GM12891 (cell line): ENCODE measurements at regions not wholly inside any gene's neighbourhood (a gene's known extent, or its start where the extent isn't known, plus 50 kb on each side); places are given as distances from the start of the nearest gene placed in this dataset.

Experiments used
- DNase-seq: peaks from one replicate; pipeline ENCODE4 v3.0.0; 2011; ENCODE audit warnings: low spot score; ENCODE audit not compliant: insufficient read length
- FAIRE-seq: peaks from 2 replicates; lab custom pipeline; 2011; peaks lifted over from hg19 to GRCh38; lab: Jason Lieb, UNC
- PAX5 ChIP-seq: IDR thresholded peaks from 2 replicates; pipeline ENCODE4 v1.6.1; 2011; ENCODE audit warnings: low read length, moderate library complexity, mild to moderate bottlenecking; ENCODE audit not compliant: insufficient read depth, severe bottlenecking
- POLR2A ChIP-seq: IDR thresholded peaks from 2 replicates; pipeline ENCODE4 v1.6.1; 2011; ENCODE audit warnings: low read depth, low read length, control low read depth
- POLR2AphosphoS5 ChIP-seq: IDR thresholded peaks from 2 replicates; pipeline ENCODE4 v1.6.1; 2011; ENCODE audit warnings: low read depth, low read length, control low read depth
- POU2F2 ChIP-seq: IDR thresholded peaks from 2 replicates; pipeline ENCODE4 v1.6.1; 2011; ENCODE audit warnings: low read depth, mild to moderate bottlenecking, control low read depth, low read length, moderate library complexity
- SPI1 ChIP-seq: IDR thresholded peaks from 2 replicates; pipeline ENCODE4 v1.6.1; 2011; ENCODE audit warnings: low read depth, low read length, control low read depth
- TAF1 ChIP-seq: IDR thresholded peaks from 2 replicates; pipeline ENCODE4 v1.6.1; 2011; ENCODE audit warnings: low read depth, low read length, control low read depth

DNA sequence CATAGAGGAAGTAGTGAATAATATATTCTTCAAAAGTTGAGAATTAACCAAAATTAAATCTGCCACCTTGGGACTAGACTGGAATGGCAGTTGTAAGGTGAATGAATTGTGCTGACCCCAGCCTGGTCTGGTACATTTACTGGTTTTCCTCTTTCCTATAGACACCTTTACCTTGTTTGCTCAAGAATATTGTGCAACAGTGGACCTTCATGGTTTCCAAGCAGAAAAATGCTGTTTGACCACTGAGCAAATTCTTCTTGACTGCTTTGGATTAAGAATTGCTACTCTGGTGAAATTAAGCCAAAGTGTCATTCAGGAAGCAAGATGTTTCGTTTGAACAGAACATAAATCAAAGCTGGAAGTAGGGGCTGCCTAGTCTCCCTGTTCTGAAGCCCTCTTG is 156.6 kb upstream of the TAB2 start:
- TF ChIP-seq POLR2A = no peak
- TF ChIP-seq SPI1 = no peak
- DNase-seq = no peak
- no peak for FAIRE-seq

DNA sequence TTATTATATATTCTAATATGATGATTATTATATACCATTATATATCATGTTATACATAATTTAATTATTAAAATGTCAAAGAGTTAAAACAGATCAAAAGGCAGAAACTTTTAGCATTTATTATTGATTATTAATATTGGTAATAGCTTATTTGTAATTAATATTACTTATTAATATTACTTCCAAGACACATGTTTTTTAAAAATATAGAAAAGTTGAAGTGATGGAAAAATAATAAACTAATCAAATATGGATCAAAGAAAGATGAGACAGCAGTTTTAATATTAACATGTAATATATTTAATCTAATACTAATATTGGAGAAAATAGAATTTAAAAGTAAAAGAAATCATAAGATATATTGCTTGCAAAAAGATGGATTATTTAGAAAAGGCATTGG is 154.6 kb upstream of the TAB2 start:
- FAIRE-seq = no peak
- no peak for DNase-seq
- TF ChIP-seq SPI1 = no peak

DNA sequence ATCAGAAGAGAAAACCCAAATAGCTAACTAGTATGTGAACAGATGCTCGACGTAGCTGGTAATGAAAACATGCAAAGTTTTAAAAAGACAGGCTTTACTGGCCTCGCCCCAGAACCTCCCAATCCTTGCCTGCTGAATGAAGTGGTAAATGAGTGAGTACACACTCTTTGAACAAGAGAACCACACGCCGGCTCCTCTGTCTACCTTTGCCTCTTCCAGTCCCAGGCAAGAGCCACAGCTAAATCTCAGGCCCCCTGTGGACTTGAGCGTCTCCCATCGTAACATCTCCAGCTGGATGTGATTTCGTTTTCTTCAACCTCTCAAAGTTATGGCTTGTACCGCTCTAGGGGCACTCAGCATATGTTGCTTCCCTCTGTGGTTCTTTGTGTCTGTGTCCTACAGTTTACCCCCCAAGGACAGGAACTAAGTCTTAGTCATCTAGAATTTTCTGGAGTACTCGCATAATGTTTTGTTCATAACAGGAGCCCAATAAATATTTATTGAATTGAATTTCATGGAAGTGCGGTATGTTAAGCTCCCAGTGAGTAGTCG is 153.2 kb upstream of the TAB2 start:
- no peak for TF ChIP-seq POLR2A
- no peak for TF ChIP-seq PAX5
- no peak for TF ChIP-seq TAF1
- no peak for TF ChIP-seq SPI1
- no peak for TF ChIP-seq POU2F2
- TF ChIP-seq POLR2AphosphoS5 = no peak
- FAIRE-seq = no peak
- no peak for DNase-seq

- TF ChIP-seq TAF1 = no peak
- FAIRE-seq (no peak), DNase-seq (no peak)
These were observed 151.2 kb upstream of the TAB2 start for GRCh38 chr6:149166336-149166735.

DNA sequence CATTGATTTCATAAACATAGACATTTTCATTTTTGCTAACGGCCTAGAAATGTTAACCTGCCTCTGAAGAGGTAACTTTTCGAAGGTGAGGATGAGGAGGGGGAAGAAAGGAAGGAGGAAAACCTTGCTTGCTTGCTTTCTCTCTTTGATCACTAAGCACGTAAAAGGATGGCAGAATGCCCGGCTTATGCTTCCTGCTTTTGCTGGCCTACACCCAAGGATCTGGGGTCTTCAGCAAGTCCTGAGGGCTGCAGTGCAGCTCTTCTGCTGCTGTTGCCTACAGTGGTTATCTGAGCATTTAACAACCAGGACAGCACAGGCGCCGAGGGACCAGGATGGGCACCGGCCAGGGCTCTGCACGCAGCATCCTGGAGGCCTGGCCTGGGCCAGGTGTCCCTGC is 150.8 kb upstream of the TAB2 start:
- DNase-seq (no peak), FAIRE-seq (no peak)
- TF ChIP-seq POLR2A = no peak
- TF ChIP-seq PAX5 = no peak
- TF ChIP-seq POLR2AphosphoS5 = no peak
- no peak for TF ChIP-seq SPI1
- no peak for TF ChIP-seq TAF1
- TF ChIP-seq POU2F2 = no peak

GRCh38 chr6:149168968-149169367 is 148.5 kb upstream of the TAB2 start:
- FAIRE-seq = no peak
- TF ChIP-seq POLR2AphosphoS5 (no peak), POLR2A (no peak), SPI1 (no peak), POU2F2 (no peak), TAF1 (no peak), PAX5 (no peak)
- DNase-seq = no peak

DNA sequence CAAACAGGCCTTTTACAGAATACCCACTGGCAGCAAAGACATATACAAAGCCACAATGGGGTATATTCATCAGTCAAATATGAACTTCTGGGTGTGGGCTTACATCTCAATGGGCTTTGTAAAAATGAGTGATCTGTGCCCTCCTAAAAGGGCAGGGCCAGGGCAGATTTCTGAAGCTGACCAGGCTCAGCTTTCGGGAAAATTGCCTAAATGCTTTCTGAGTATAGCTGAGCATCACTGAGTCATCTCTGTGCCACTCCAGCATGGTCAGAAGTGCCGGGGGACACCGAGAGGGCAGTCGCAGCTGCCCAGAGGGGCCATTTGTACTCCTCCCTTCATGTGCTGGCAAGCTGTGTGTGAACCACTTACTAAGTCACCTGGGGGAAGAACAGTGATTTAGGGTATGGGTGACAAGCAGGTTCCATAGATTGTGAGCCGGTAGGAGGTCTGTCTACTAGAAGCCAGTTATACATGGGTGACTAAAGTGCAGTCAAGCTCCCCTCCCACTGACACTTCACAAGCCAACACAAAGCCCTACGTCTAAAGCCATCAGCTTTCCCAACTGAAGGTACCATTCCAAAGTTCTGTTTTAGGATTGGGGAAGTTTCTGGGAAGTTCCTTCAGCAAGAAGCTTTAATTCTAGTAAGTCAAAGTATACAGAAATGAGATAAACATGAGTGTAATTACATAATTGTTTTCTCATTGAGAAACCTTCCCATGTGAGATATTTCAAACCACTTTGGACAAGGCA is 147.6 kb upstream of the TAB2 start:
- no peak for FAIRE-seq

DNA sequence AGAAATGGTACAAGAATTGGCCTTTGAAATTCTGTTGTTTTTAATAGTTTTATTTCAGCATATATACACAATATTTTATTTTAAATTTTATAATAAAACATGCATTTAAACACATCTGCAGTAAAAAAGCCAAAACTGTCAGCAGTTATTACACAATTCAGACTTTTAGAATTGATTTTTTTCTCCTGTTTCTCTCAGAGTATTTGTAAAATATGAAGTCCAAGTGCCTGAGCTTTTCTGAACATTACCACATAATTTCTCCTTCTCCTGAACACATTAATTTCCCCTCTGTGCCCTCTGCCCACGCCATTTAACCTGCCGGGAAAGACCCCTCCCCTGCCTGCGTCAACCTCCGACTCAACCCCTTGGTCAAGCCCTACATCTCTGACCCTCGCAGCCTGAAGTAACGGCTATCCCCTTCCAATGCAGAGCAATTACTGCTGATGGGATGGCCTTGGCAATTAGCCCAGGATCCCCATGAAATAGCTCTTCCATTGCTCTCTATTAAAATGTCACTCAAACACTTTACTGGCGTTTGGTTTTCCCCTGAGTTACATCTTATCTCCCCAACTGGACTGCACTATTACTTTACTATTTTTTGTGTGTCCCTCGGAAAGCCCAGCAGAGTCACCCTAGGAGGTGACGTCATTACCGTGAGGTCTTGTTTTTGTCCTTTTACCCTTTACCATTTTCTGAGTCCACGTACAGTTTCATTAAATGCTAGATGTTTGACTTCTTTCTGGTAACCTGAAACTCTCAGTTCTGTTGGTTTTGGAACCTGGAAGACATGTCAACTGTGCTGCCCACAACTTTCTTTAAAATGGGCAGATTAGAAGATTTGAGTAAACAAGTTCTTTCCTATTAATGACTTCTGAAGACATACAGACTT is 146.7 kb upstream of the TAB2 start:
- no peak for TF ChIP-seq PAX5
- no peak for TF ChIP-seq POLR2A
- no peak for TF ChIP-seq POLR2AphosphoS5
- TF ChIP-seq POU2F2 = no peak
- no peak for TF ChIP-seq SPI1
- no peak for TF ChIP-seq TAF1
- FAIRE-seq (no peak), DNase-seq (no peak)

More for the DNA sequence above, 147.6 kb upstream of the TAB2 start:
- TF ChIP-seq TAF1 = no peak
- no peak for TF ChIP-seq POU2F2
- TF ChIP-seq POLR2AphosphoS5 = no peak
- no peak for TF ChIP-seq SPI1
- no peak for DNase-seq

GRCh38 chr6:149173222-149173621 is 144.3 kb upstream of the TAB2 start:
- TF ChIP-seq POU2F2 (no peak), POLR2AphosphoS5 (no peak), TAF1 (no peak), SPI1 (no peak)
- FAIRE-seq (no peak), DNase-seq (no peak)

DNA sequence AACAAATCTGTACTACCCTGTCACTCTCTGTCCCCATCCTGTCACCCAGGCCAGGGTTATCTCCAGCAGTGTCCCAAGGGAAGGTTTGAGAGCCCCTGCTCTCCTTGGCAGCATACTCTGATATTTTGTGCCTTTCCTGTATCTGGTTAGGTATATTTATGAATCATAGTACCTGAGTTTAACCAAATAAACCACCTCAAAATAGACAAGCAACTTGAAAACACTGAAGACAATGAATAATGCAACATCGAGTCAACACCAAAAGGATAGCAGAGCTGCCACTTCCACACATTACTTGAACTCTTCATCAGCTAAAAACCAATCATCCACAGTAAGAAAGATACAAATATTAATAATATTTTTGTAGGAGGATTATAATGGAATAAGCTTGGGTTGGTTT is 142.6 kb upstream of the TAB2 start:
- no peak for TF ChIP-seq POLR2A
- no peak for TF ChIP-seq POLR2AphosphoS5
- TF ChIP-seq POU2F2 = no peak
- TF ChIP-seq SPI1 = no peak
- no peak for TF ChIP-seq TAF1
- TF ChIP-seq PAX5 = no peak
- DNase-seq (no peak), FAIRE-seq (no peak)
